Colonic mucosa (tissue), 4 donors: ENCODE measurements at regions not wholly inside any gene's neighbourhood (a gene's known extent, or its start where the extent isn't known, plus 50 kb on each side); places are given as distances from the start of the nearest gene placed in this dataset.
"Not testable (repeated sequence)": the region's sequence is repeated elsewhere in the genome, so short reads cannot be mapped to it uniquely, and the experiment has no call there.

Experiments
- DNase-seq: peaks from one replicate; pipeline ENCODE4 v3.0.0-alpha.2; 2020
- H3K27ac ChIP-seq: fragments of 200-600 bp; one replicate; pipeline ENCODE4 v1.8.0; 2021
- H3K27me3 ChIP-seq: fragments of 200-600 bp; one replicate; pipeline ENCODE4 v1.8.0; 2021
- H3K36me3 ChIP-seq: fragments of 200-600 bp; one replicate; pipeline ENCODE4 v1.8.0; 2021
- H3K4me1 ChIP-seq: fragments of 200-600 bp; one replicate; pipeline ENCODE4 v1.8.0; 2021; ENCODE audit warnings: mild to moderate bottlenecking
- H3K4me3 ChIP-seq: fragments of 200-600 bp; one replicate; pipeline ENCODE4 v1.8.0; 2021
- H3K9ac ChIP-seq, 2 donors: one replicate each; pipeline ENCODE4 v1.7.0; 2013; ENCODE audit warnings: control low read depth in 2 of 2, low read depth in 2 of 2, low read length in 2 of 2
- H3K9me3 ChIP-seq: fragments of 200-600 bp; one replicate; pipeline ENCODE4 v1.8.0; 2021
- intact Hi-C: fragments of 100-400 bp; cut with DNase I; formaldehyde crosslinking; loops from one replicate; pipeline ENCODE4 v1.14.1; 2022
- TF ChIP-seq, protein P1 (sequence below): fragments of 200-600 bp; IDR thresholded peaks from one replicate; pipeline ENCODE4 v1.8.0; 2022; ENCODE audit warnings: antibody characterized with exemption, mild to moderate bottlenecking
- donor health status: healthy.
- donor health status: DM: no; HTN: no; CAD: no.
- donor health status: DM: no; HTN: no; CAD: no.

- H3K9me3 ChIP-seq, result no peaks in the 10 kb centered on the region
- H3K36me3 ChIP-seq, result no peaks in the 10 kb centered on the region
- intact Hi-C loops, result no loop called here
- TF ChIP-seq, protein P1, sequence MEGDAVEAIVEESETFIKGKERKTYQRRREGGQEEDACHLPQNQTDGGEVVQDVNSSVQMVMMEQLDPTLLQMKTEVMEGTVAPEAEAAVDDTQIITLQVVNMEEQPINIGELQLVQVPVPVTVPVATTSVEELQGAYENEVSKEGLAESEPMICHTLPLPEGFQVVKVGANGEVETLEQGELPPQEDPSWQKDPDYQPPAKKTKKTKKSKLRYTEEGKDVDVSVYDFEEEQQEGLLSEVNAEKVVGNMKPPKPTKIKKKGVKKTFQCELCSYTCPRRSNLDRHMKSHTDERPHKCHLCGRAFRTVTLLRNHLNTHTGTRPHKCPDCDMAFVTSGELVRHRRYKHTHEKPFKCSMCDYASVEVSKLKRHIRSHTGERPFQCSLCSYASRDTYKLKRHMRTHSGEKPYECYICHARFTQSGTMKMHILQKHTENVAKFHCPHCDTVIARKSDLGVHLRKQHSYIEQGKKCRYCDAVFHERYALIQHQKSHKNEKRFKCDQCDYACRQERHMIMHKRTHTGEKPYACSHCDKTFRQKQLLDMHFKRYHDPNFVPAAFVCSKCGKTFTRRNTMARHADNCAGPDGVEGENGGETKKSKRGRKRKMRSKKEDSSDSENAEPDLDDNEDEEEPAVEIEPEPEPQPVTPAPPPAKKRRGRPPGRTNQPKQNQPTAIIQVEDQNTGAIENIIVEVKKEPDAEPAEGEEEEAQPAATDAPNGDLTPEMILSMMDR, result no peak
- H3K27ac ChIP-seq, result no peak overlapping the region
- no peak overlapping the region for H3K9ac ChIP-seq
- no peak for DNase-seq
- no peaks in the 10 kb centered on the region for H3K27me3 ChIP-seq
- no peak overlapping the region for H3K4me3 ChIP-seq
- H3K4me1 ChIP-seq, result no peaks in the 10 kb centered on the region
Observed at GRCh38 chr5:98543490-98543889, 230.0 kb upstream of the RGMB start.

- H3K27me3 ChIP-seq, H3K27ac ChIP-seq, H3K36me3 ChIP-seq, H3K9me3 ChIP-seq, intact Hi-C loops, H3K9ac ChIP-seq, H3K4me3 ChIP-seq, H3K4me1 ChIP-seq, DNase-seq: not testable (repeated sequence)
Observed at GRCh38 chr5:98546924-98547323, 226.5 kb upstream of the RGMB start.

GRCh38 chr5:98556712-98557111, 216.8 kb upstream of the RGMB start:
- no peaks in the 10 kb centered on the region for H3K4me1 ChIP-seq
- DNase-seq, result no peak
- no peak overlapping the region for H3K4me3 ChIP-seq
- intact Hi-C loops, result no loop called here
- no peaks in the 10 kb centered on the region for H3K9me3 ChIP-seq
- no peaks in the 10 kb centered on the region for H3K36me3 ChIP-seq
- no peaks in the 10 kb centered on the region for H3K27me3 ChIP-seq
- no peak overlapping the region for H3K9ac ChIP-seq
- no peak overlapping the region for H3K27ac ChIP-seq
- TF ChIP-seq, protein P1, result no peak

GRCh38 chr5:98557916-98558315, 215.5 kb upstream of the RGMB start:
- no peak for DNase-seq
- TF ChIP-seq, protein P1, result no peak
- intact Hi-C loops, result no loop called here
- Histone ChIP-seq H3K27ac (no peak overlapping the region), H3K4me3 (no peak overlapping the region), H3K27me3 (no peaks in the 10 kb centered on the region), H3K9ac (no peak overlapping the region), H3K36me3 (no peaks in the 10 kb centered on the region), H3K9me3 (no peaks in the 10 kb centered on the region), H3K4me1 (no peaks in the 10 kb centered on the region)

DNA sequence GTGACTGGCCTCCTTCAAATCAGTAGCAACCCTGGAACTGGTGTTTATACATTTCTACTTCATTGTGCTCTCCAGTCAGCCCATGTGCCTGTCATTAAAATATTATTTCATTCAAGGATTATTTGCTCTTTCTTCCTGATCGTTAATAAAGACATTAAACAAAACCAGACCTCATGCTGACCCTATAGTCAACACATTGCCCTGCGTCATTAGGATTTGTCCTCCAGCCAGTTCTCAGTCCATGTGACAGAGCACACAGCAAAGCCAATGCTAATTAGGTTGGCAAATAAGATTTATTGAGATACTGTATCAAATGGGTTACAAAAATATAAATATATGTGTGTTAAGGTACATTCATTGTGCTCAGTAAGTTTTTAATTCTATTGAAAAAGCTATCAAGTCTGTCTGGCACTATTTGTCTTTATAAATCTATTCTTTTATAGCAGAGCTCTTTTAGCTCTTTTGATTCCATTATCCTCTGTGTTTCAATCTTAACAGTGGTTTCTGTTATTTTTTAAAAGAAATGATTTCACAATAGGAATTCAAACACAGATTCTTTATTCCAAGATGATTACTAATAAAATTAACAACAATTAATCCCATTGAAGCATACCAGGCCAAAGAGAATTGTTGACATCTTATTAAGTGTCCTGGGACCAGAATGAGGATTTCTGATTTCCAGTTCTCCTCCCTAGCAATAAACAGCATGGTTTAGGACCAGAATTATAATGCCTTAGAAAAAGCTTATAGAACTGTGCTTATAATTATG, 209.4 kb upstream of the RGMB start:
- TF ChIP-seq, protein P1, result no peak
- no peaks in the 10 kb centered on the region for H3K9me3 ChIP-seq
- H3K27me3 ChIP-seq, result no peaks in the 10 kb centered on the region
- no peak for DNase-seq
- H3K27ac ChIP-seq, result no peak overlapping the region
- intact Hi-C loops, result no loop called here
- H3K9ac ChIP-seq, result no peak overlapping the region
- H3K4me1 ChIP-seq, result no peaks in the 10 kb centered on the region
- no peak overlapping the region for H3K4me3 ChIP-seq
- no peaks in the 10 kb centered on the region for H3K36me3 ChIP-seq

DNA sequence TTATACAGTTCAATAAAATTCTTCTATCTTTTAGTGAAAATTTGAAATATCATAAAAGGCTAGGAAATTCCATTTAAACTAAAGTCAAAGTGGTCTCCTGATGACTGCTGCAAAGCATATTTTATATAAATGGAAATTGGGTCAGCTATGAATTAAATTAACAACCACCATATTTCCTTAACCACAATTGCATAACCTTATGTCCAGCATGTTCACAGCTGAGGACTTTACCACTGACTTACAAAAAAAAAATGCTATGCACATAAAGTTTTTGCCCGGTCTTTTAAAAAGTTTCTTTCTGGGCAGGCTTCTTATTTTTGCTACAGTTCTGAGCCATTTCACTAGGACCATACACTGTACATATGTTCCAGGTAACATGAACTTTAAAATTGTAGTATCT, 208.6 kb upstream of the RGMB start:
- Histone ChIP-seq H3K4me3 (no peak overlapping the region), H3K36me3 (no peaks in the 10 kb centered on the region), H3K4me1 (no peaks in the 10 kb centered on the region), H3K27me3 (no peaks in the 10 kb centered on the region), H3K9me3 (no peaks in the 10 kb centered on the region), H3K9ac (no peak overlapping the region), H3K27ac (no peak overlapping the region)
- DNase-seq, result no peak
- intact Hi-C loops, result no loop called here
- TF ChIP-seq, protein P1, result no peak
